OCI-LY1 (cell line): ENCODE measurements at regions not wholly inside any gene's neighbourhood (a gene's known extent, or its start where the extent isn't known, plus 50 kb on each side); places are given as distances from the start of the nearest gene placed in this dataset.

ENCODE experiments used
- CTCF ChIP-seq: fragments of 200-600 bp; sonication (generic), shearing (Covaris generic); IDR thresholded peaks from 2 replicates; pipeline ENCODE4 v1.5.1; 2017; ENCODE audit warnings: mild to moderate bottlenecking, antibody characterized with exemption, low read length, moderate library complexity, mixed read lengths
- EZH2 ChIP-seq: fragments of 200-600 bp; sonication (generic), shearing (Covaris generic); IDR thresholded peaks from 2 replicates; pipeline ENCODE4 v1.8.0; 2017; ENCODE audit warnings: borderline replicate concordance, mixed run types, mild to moderate bottlenecking, antibody characterized with exemption, low read length, moderate library complexity, mixed read lengths

GRCh38 chr6:1474205-1474604, 84.8 kb downstream of the FOXF2 start:
- TF ChIP-seq CTCF (no peak), EZH2 (no peak)
